HepG2 (cell line): ENCODE measurements at regions not wholly inside any gene's neighbourhood (a gene's known extent, or its start where the extent isn't known, plus 50 kb on each side); places are given as distances from the start of the nearest gene placed in this dataset.

Source experiments
- ATAC-seq: fragments of 200-7000 bp; cut with Tn5 transposase; 3 replicates; pipeline ENCODE4 v1.9.1; 2020; ENCODE audit warnings: mild to moderate bottlenecking, moderate library complexity
- BruUV-seq: library from RNA; stranded (reverse); fragments of 400-500 nt; replicated peaks from 2 replicates; lab custom pipeline; 2021; lab: Mats Ljungman, UMichigan
- CTCF ChIA-PET: fragments of 300-600 bp; formaldehyde crosslinking; extraction: SDS; loops from one replicate; lab custom pipeline; 2021; ENCODE audit warnings: low total read pairs, inconsistent platforms, low intra/inter-chr PET ratio; lab: Yijun Ruan, JAX
- POLR2A ChIA-PET: fragments of 350-600 bp; sonication (Branson Sonifier 250); formaldehyde crosslinking; loops from one replicate; lab custom pipeline; 2020; ENCODE audit warnings: antibody characterized with exemption, inconsistent platforms; lab: Yijun Ruan, JAX
- DNase-seq: peaks from one replicate; pipeline ENCODE4 v3.0.0-alpha.2; 2015; ENCODE audit warnings: low spot score
- FAIRE-seq: peaks from 3 replicates; lab custom pipeline; 2011; peaks lifted over from hg19 to GRCh38; lab: Jason Lieb, UNC
- H2AFZ ChIP-seq: one replicate; pipeline ENCODE4 v1.6.1; 2011; ENCODE audit warnings: low read length, inconsistent platforms
- H3K27ac ChIP-seq: fragments of 300-600 bp; 3 replicates; pipeline ENCODE4 v1.8.0; 2011; ENCODE audit warnings: mixed run types, mild to moderate bottlenecking, mixed read lengths, low read length, inconsistent platforms; ENCODE audit not compliant: insufficient read depth; ENCODE audit errors: extremely low read length
- H3K27me3 ChIP-seq, 2 experiments: fragments of 200-600 bp in 1 of 2; 2 replicates in 1 of 2; 3 replicates in 1 of 2; pipeline versions ENCODE4 v1.6.0 to v1.8.0; 2011; ENCODE audit warnings: low read length in 2 of 2, mild to moderate bottlenecking in 2 of 2, moderate library complexity in 2 of 2, inconsistent platforms in 1 of 2; ENCODE audit not compliant: insufficient read depth in 2 of 2, control insufficient read depth in 1 of 2
- H3K36me3 ChIP-seq, 2 experiments: fragments of 200-600 bp in 1 of 2; replicated peaks in 1 of 2; 2 replicates in 1 of 2; 3 replicates in 1 of 2; pipeline versions ENCODE4 v1.5.1 to v1.8.0; 2011; ENCODE audit warnings: low read length in 2 of 2, inconsistent platforms in 1 of 2; ENCODE audit not compliant: insufficient read depth in 2 of 2, control insufficient read depth in 1 of 2
- H3K4me1 ChIP-seq: 2 replicates; pipeline ENCODE4 v1.5.1; 2012; ENCODE audit warnings: low read length, inconsistent platforms; ENCODE audit not compliant: insufficient read depth
- H3K4me2 ChIP-seq: 2 replicates; pipeline ENCODE4 v1.6.0; 2011; ENCODE audit warnings: low read depth, low read length, inconsistent platforms
- H3K4me3 ChIP-seq, 3 experiments: fragments of 200-600 bp in 1 of 3; sonication (generic), shearing (Covaris generic) in 1 of 3; replicated peaks in 1 of 3; 2 replicates each; pipeline ENCODE4 v1.5.1; 2011 to 2016; ENCODE audit warnings: low read length in 3 of 3, inconsistent platforms in 2 of 3, low read depth in 2 of 3, mild to moderate bottlenecking in 2 of 3, control low read depth in 1 of 3, mixed read lengths in 1 of 3; ENCODE audit not compliant: insufficient read depth in 1 of 3
- H3K79me2 ChIP-seq: one replicate; pipeline ENCODE4 v1.6.1; 2011; ENCODE audit warnings: low read length, inconsistent platforms; ENCODE audit not compliant: insufficient read depth
- H3K9ac ChIP-seq: 2 replicates; pipeline ENCODE4 v1.6.0; 2011; ENCODE audit warnings: mild to moderate bottlenecking, low read depth, low read length, inconsistent platforms; ENCODE audit not compliant: insufficient read depth
- H3K9me3 ChIP-seq: 2 replicates; pipeline ENCODE4 v1.5.1; 2012; ENCODE audit warnings: mild to moderate bottlenecking, low read length
- H4K20me1 ChIP-seq: 2 replicates; pipeline ENCODE4 v1.6.0; 2011; ENCODE audit warnings: inconsistent platforms, mild to moderate bottlenecking, low read length, moderate library complexity; ENCODE audit not compliant: insufficient read depth
- AHR ChIP-seq: IDR thresholded peaks from 2 replicates; pipeline ENCODE4 v1.6.1; 2018; ENCODE audit warnings: missing genetic modification reagents, missing compliant biosample characterization
- ATF1 ChIP-seq: IDR thresholded peaks from 2 replicates; pipeline ENCODE4 v1.6.1; 2016; ENCODE audit warnings: mild to moderate bottlenecking, control low read depth
- CC2D1A ChIP-seq: sonication (generic); formaldehyde crosslinking; IDR thresholded peaks from 2 replicates; pipeline ENCODE4 v1.8.1; 2023; ENCODE audit warnings: mild to moderate bottlenecking, missing genetic modification reagents
- CENPX ChIP-seq: sonication (generic); formaldehyde crosslinking; IDR thresholded peaks from 2 replicates; pipeline ENCODE4 v1.9.0; 2021; ENCODE audit warnings: mild to moderate bottlenecking, missing genetic modification reagents, moderate library complexity
- EZH2 ChIP-seq: conservative IDR thresholded peaks from 2 replicates; pipeline ENCODE4 v1.6.1; 2012; ENCODE audit warnings: mild to moderate bottlenecking, low read depth, low read length, moderate library complexity
- HOXA5 ChIP-seq: sonication (generic); formaldehyde crosslinking; IDR thresholded peaks from 2 replicates; pipeline ENCODE4 v1.4.0; 2020; ENCODE audit warnings: missing genetic modification reagents
- KDM4B ChIP-seq: sonication (generic); formaldehyde crosslinking; IDR thresholded peaks from 2 replicates; pipeline ENCODE4 v1.4.0; 2020; ENCODE audit warnings: missing genetic modification reagents
- MAFG ChIP-seq: sonication (generic); formaldehyde crosslinking; IDR thresholded peaks from 2 replicates; pipeline ENCODE4 v1.5.1; 2020; ENCODE audit warnings: mild to moderate bottlenecking, missing genetic modification reagents
- MED13 ChIP-seq: sonication (generic); formaldehyde crosslinking; IDR thresholded peaks from 2 replicates; pipeline ENCODE4 v1.5.0; 2020; ENCODE audit warnings: missing genetic modification reagents
- PTBP1 ChIP-seq: fragments of 200-400 bp; formaldehyde crosslinking; IDR thresholded peaks from 2 replicates; pipeline ENCODE4 v1.6.1; 2018; ENCODE audit warnings: low read length, low read depth; ENCODE audit not compliant: poor library complexity, severe bottlenecking
- SMAD1 ChIP-seq: sonication (generic); formaldehyde crosslinking; IDR thresholded peaks from 2 replicates; pipeline ENCODE4 v1.4.0; 2020; ENCODE audit warnings: missing genetic modification reagents, low read depth, mild to moderate bottlenecking, borderline replicate concordance
- ZBTB44 ChIP-seq: sonication (generic); formaldehyde crosslinking; IDR thresholded peaks from 2 replicates; pipeline ENCODE4 v1.4.0; 2020; ENCODE audit warnings: missing genetic modification reagents
- ZFAT ChIP-seq: sonication (generic); formaldehyde crosslinking; conservative IDR thresholded peaks from 2 replicates; pipeline ENCODE4 v1.8.1; 2023; ENCODE audit warnings: missing genetic modification reagents, inconsistent platforms
- ZFP41 ChIP-seq: sonication (generic); formaldehyde crosslinking; IDR thresholded peaks from 2 replicates; pipeline ENCODE4 v1.4.0; 2020; ENCODE audit warnings: mild to moderate bottlenecking, missing genetic modification reagents, borderline replicate concordance
- ZNF652 ChIP-seq: IDR thresholded peaks from 2 replicates; pipeline ENCODE4 v1.6.1; 2016; ENCODE audit warnings: low read depth, borderline replicate concordance
- WGBS: methylation state at CpG from one replicate; pipeline ENCODE4 v1.1.6; 2017; ENCODE audit warnings: low lambda C conversion rate; 5-methylcytosine and 5-hydroxymethylcytosine counted together
- in situ Hi-C: cut with HindIII; loops from 2 replicates; pipeline ENCODE4 v1.10.0; 2017; ENCODE audit warnings: low pct_unique_long_range_greater_than_20kb; ENCODE audit not compliant: extremely low pct_ligation_motif_present
- intact Hi-C: fragments of 100-400 bp; cut with micrococcal nuclease; formaldehyde crosslinking; loops from one replicate; pipeline ENCODE4 v1.10.0; 2022; ENCODE audit not compliant: unreplicated experiment
- TF ChIP-seq, protein P1 (sequence below): IDR thresholded peaks from 2 replicates; pipeline ENCODE4 v1.6.1; 2016; ENCODE audit warnings: low read depth, borderline replicate concordance

DNA sequence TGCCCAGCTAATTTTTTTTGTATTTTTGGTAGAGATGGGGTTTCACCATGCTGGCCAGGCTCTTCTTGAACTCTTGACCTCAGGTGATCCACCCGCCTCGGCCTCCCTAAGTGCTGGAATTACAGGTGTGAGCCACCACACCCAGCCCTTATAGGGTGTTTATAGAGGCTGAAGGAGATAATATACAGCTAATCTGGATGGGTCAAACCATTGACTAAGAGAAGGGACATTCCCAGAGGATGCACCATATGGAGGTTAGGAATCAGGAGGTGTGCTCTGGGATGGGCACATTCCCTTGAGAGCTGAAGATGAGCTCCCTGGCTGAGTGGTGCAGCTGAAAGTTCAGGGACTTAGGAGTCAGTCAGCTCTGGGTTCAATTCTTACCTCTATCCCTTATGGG lies 68.3 kb upstream of the SHISA3 start:
- Histone ChIP-seq H3K4me1 (no peaks in the 10 kb centered on the region), H3K9ac (no peak overlapping the region), H3K27ac (no peak overlapping the region), H3K9me3 (no peaks in the 10 kb centered on the region), H3K36me3 (no peaks in the 10 kb centered on the region), H4K20me1 (no peaks in the 10 kb centered on the region), H3K4me3 (no peak overlapping the region), H3K79me2 (no peaks in the 10 kb centered on the region), H3K27me3 (peaks cover 0 to 2% of the 10 kb centered on the region in 2 experiments; a peak in 1 of 5 replicates), H2AFZ (no peak overlapping the region), H3K4me2 (no peak overlapping the region)
- 0% methylated on average over 2 of the region's 2 CpGs for WGBS
- ATAC-seq (no peak), FAIRE-seq (no peak), DNase-seq (no peak)
- TF ChIP-seq CC2D1A, result no peak
- no peak for TF ChIP-seq ZFAT (CRISPR knock-in tag)
- TF ChIP-seq ATF1, result no peak
- TF ChIP-seq HOXA5, result no peak
- no peak for TF ChIP-seq MAFG
- TF ChIP-seq, protein P1, sequence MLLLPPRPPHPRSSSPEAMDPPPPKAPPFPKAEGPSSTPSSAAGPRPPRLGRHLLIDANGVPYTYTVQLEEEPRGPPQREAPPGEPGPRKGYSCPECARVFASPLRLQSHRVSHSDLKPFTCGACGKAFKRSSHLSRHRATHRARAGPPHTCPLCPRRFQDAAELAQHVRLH (CRISPR knock-in tag), result no peak
- TF ChIP-seq AHR (CRISPR knock-in tag), result no peak
- no TSS peak for BruUV-seq
- in situ Hi-C loops (no loop called here), intact Hi-C loops (no loop called here)
- ChIA-PET POLR2A (no interaction called here), CTCF (no interaction called here)

DNA sequence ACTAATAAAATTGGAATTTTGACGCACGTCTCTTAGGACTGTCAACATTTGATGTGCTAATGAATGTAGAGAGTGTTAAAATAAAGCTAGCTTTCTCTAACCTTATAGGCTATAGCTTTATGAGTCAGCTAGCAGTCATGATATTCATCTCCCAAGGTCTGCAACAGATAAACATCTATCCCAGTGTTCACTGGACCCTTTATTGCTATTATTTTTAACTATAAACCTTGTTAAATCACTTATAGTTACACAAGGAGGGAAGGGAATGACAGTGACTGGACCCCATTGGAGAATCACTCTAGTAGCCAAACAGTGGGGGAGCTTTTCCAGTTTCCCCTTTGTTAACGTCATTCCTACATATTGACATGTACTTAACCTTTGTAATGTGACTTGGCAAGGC lies 67.9 kb upstream of the SHISA3 start:
- H3K9ac ChIP-seq, result no peak overlapping the region
- no peaks in the 10 kb centered on the region for H3K4me1 ChIP-seq
- BruUV-seq, result no TSS peak
- CTCF ChIA-PET, result no interaction called here
- ATAC-seq, result no peak
- WGBS, result 0% methylated on average over 3 of the region's 3 CpGs
- no peak for TF ChIP-seq SMAD1 (CRISPR knock-in tag)
- no peak for TF ChIP-seq ZBTB44 (CRISPR knock-in tag)
- TF ChIP-seq PTBP1, result no peak
- TF ChIP-seq ZNF652 (CRISPR knock-in tag), result no peak
- TF ChIP-seq MED13 (CRISPR knock-in tag), result no peak
- TF ChIP-seq ZFP41 (CRISPR knock-in tag), result no peak
- TF ChIP-seq KDM4B (CRISPR knock-in tag), result no peak
- no peak for TF ChIP-seq EZH2
- TF ChIP-seq CENPX (CRISPR knock-in tag), result no peak
- H3K27ac ChIP-seq, result no peak overlapping the region
- DNase-seq, result no peak
- H2AFZ ChIP-seq, result no peak overlapping the region
- H3K9me3 ChIP-seq, result no peaks in the 10 kb centered on the region
- in situ Hi-C loops (no loop called here), intact Hi-C loops (no loop called here)
- no peaks in the 10 kb centered on the region for H4K20me1 ChIP-seq
- H3K79me2 ChIP-seq, result no peaks in the 10 kb centered on the region
- H3K4me2 ChIP-seq, result no peak overlapping the region
- POLR2A ChIA-PET, result no interaction called here
- peaks cover 0 to 2% of the 10 kb centered on the region in 2 experiments; a peak in 1 of 5 replicates for H3K27me3 ChIP-seq
- FAIRE-seq, result no peak
- H3K4me3 ChIP-seq, result no peak overlapping the region
- H3K36me3 ChIP-seq, result no peaks in the 10 kb centered on the region
